ENCODE measurements at regions not wholly inside any gene's neighbourhood (a gene's known extent, or its start where the extent isn't known, plus 50 kb on each side); places are given as distances from the start of the nearest gene placed in this dataset.

GRCh38 chr2:194954218-194954617 is 702.8 kb upstream of the SLC39A10 start:
- no peak for TF ChIP-seq TAF1 (IDR thresholded peaks at IDR 0.05; ENCODE audit: borderline replicate concordance, low read depth, low read length)
- TF ChIP-seq POLR2A (IDR thresholded peaks at IDR 0.05; ENCODE audit: low read depth, low read length): no peak

All from GM12892 (cell line).